Right ventricle myocardium inferior (tissue), 1 donor: ENCODE measurements at regions not wholly inside any gene's neighbourhood (a gene's known extent, or its start where the extent isn't known, plus 50 kb on each side); places are given as distances from the start of the nearest gene placed in this dataset.

Experiments used
- ATAC-seq: fragments of 200-7000 bp; cut with Tn5 transposase; one replicate; pipeline ENCODE4 v1.9.1; 2020; ENCODE audit warnings: mild to moderate bottlenecking, moderate library complexity
- DNase-seq: peaks from one replicate; pipeline ENCODE4 v3.0.0; 2021; ENCODE audit errors: missing footprints
- intact Hi-C: fragments of 100-400 bp; cut with DNase I; formaldehyde crosslinking; loops from one replicate; pipeline ENCODE4 v1.11.0; 2022
- donor health status: DM: no; HTN: yes; CAD: no; lungs with severe emphysema.

- no peak for ATAC-seq
- intact Hi-C loops: no loop called here
- DNase-seq: no peak
Observed at GRCh38 chr18:40926679-40927078, 1028.4 kb upstream of the PIK3C3 start.

GRCh38 chr18:40925071-40925541, 1029.9 kb upstream of the PIK3C3 start:
- DNase-seq: no peak
- intact Hi-C loops: no loop called here
- no peak for ATAC-seq

GRCh38 chr18:40921845-40922629, 1033.0 kb upstream of the PIK3C3 start:
- intact Hi-C loops: no loop called here
- no peak for DNase-seq
- no peak for ATAC-seq

DNA sequence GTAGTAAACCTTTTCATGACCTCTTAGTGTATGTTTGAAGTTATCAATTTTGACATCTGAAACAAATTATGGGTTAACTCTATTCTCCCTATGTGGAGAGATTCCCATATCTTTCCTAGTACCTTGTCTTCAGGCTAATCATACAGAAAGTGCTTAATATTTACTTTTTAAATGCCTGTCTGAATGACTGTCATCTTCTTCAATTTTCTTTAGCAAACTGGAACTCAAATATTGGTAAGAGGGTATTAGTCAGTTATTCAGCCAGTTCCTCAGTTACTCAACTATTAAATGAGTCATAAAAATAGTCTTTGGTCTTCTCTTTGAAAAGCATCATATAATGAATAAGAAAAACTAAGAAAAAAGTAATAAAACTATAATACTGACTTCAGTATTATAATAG, 1038.0 kb upstream of the PIK3C3 start:
- ATAC-seq: no peak
- intact Hi-C loops: no loop called here

GRCh38 chr18:40915724-40916123, 1039.3 kb upstream of the PIK3C3 start:
- DNase-seq (no peak), ATAC-seq (no peak)
- intact Hi-C loops: no loop called here

More for the DNA sequence above, 1038.0 kb upstream of the PIK3C3 start:
- DNase-seq: no peak

DNA sequence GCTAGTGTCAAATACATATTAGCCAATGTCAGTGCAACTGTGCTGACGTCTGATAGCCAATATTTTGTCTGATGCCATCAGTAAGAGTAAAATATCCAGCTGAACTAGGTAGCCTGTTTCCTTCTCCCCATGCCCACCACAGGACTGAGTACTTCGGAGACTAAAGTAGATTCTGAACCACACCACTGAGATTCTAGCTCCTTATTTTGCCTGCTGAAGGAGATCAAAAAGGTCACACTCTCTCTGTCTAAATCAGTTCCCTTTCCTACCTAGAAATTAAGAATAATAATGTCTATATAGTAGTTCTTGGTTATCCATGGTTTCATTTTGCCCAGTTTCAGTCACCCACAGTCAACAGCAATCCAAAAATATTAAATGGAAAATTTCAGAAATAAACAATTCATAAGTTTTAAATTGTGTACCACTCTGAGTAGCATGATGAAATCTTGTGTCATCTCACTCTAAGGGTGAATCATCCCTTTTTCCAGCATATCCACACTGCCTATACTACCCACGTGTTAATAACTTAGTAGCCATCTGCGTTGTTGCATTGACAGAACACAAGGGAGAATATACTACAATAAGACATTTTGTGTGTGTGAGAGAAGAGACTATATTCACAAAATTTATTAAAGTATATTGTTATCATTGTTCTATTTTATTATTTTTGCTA, 1043.3 kb upstream of the PIK3C3 start:
- ATAC-seq: no peak
- DNase-seq: no peak
- intact Hi-C loops: no loop called here

DNA sequence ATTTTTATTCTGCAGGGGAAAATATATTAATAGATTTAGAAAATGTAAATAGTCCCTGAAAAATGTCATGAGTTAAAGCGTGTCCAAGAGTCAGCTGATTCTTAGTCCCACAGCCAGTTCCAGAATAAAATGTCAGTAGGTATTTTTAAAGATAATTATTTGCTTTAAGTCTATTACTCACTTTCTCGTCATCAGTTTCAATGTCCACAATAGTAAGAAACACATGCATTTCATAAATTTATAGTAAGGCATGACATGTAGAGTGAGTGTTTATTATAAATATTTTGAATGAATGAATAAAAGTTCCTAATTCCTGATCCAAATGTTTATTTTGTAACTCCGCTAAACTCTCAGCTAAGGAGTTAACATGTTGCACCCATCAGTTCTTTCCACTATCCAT, 1044.0 kb upstream of the PIK3C3 start:
- ATAC-seq (no peak), DNase-seq (no peak)
- intact Hi-C loops: no loop called here

DNA sequence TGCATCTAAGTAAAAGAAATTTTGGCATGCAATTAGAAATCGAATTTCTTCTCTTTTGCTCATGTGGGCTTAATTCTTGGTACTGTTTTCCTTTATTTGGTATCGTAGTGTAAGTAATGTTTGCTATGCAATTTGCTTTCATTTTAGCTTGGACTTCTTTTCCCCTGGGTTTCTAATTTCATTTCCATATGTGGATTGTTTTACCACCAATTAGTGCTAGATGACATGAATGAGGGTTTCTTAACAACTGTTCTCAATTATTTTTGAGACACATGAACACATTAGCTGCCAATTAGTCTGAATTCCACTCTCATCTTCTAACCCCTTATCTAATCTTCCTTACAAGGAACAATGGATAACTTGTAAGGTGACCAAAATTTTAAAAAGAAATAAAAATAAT, 1047.2 kb upstream of the PIK3C3 start:
- DNase-seq (no peak), ATAC-seq (no peak)
- intact Hi-C loops: no loop called here

- DNase-seq (no peak), ATAC-seq (no peak)
- intact Hi-C loops: no loop called here
Observed at GRCh38 chr18:40904295-40904694, 1050.7 kb upstream of the PIK3C3 start.

- ATAC-seq: no peak
- intact Hi-C loops: no loop called here
- no peak for DNase-seq
Observed at GRCh38 chr18:40902436-40902835, 1052.6 kb upstream of the PIK3C3 start.

- intact Hi-C loops: no loop called here
- no peak for DNase-seq
- no peak for ATAC-seq
Observed at GRCh38 chr18:40897884-40898283, 1057.2 kb upstream of the PIK3C3 start.

DNA sequence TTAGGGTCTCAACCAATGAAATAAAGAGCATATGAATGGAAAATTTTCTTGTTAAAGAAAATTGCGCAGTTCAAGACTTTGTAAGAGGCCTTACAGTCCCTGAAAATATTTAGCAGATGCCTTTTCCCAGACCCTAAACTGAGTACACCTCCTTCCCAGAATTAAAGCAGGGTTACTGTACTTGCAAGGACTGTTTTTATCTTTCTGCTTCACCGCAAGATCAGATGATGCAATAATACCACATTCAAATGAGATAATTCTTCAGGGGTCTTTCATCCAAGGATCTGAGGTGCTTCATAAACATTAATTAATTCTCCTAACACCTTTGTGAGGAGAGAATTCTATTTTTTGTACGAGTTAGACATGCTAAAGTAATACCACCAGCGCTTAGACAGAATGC, 1071.8 kb upstream of the PIK3C3 start:
- intact Hi-C loops: no loop called here
- DNase-seq (no peak), ATAC-seq (no peak)

GRCh38 chr18:40882468-40882867, 1072.6 kb upstream of the PIK3C3 start:
- DNase-seq (no peak), ATAC-seq (no peak)
- intact Hi-C loops: no loop called here

- no peak for ATAC-seq
- intact Hi-C loops: no loop called here
- no peak for DNase-seq
Observed at GRCh38 chr18:40878371-40878770, 1076.7 kb upstream of the PIK3C3 start.

- DNase-seq: no peak
- intact Hi-C loops: no loop called here
- no peak for ATAC-seq
Observed at GRCh38 chr18:40877096-40877495, 1077.9 kb upstream of the PIK3C3 start.

DNA sequence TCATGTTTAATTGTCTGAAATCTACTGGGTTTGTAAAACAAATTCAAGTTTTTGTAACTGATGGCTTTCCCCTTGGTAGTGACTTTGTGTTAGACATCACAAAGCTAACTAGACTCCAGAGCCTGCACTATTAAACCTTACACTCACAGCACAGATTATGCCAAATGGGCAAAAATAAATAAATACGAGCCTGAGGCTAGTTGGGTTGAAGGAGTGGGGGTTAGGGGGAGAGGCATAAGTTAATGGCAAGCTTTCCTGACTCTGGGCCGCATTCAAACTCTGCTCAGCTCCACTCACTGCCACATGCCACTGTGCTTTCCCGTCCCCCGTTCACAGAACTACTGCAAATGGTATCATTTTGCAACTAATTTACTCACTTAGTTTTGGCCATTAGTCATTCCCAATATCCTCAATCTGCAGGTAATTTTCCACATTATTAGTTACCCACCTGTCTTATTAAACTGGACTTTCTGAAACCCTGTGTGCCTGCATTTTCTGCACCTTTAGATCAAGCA, 1079.9 kb upstream of the PIK3C3 start:
- ATAC-seq (no peak), DNase-seq (no peak)
- intact Hi-C loops: no loop called here

GRCh38 chr18:40874233-40874632, 1080.8 kb upstream of the PIK3C3 start:
- ATAC-seq (no peak), DNase-seq (no peak)
- intact Hi-C loops: no loop called here

DNA sequence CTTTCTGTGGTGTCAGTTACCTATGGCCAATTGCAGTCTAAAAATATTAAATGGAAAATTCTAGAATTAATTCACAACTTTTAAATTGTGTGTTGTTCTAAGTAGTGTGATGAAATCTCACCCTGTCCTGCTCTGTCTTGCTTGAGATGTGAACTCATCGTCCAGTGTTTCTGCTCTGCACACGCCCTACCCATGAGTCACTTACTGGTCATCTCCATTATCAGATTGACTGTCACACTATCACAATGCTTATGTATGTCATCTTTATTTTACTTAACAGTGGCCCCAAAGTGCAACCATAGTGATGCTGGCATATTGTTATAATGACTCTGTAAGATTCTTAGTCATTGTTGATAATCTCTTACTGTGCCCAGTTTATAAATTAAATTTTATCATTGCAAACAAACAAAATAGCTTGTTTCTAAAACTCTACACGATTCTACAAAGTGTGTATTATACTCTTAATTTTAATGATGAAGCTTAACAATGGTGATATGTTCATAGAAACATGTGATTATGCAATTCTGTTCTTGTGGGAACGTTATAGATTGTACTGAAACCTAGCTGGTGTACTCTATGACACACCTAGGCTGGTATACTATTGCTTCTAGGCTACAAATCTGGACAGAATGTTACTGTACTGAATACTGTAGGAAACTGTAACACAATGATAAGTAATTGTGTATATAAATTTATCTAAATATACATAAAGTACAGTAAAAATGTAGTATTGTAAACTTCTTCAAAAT, 1086.8 kb upstream of the PIK3C3 start:
- DNase-seq (no peak), ATAC-seq (no peak)
- intact Hi-C loops: no loop called here

DNA sequence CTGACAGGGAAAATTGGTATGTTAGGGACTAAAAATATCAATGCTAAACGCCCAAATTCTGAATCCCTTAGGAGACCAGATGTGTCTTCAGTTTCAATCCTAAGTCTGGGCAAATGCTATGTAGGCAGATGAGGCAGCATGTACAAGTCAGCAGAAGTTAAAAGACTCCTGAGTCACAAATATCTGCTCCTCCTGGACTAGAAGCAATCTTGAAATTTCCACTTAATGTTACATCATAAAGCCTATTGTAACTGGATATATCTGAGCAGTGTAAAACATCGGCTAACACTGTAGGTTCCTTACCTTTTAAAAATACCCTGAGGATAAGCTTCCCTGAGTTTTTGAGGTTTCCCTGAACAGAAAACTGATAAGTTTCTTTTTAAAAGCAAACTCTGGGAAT, 1087.6 kb upstream of the PIK3C3 start:
- no peak for ATAC-seq
- intact Hi-C loops: no loop called here
- no peak for DNase-seq

GRCh38 chr18:40866968-40867367, 1088.1 kb upstream of the PIK3C3 start:
- intact Hi-C loops: no loop called here
- DNase-seq (no peak), ATAC-seq (no peak)
